Keratinocyte (primary cell): ENCODE measurements at regions not wholly inside any gene's neighbourhood (a gene's known extent, or its start where the extent isn't known, plus 50 kb on each side); places are given as distances from the start of the nearest gene placed in this dataset.

Experiments
- DNase-seq: peaks from one replicate; pipeline ENCODE4 v3.0.0-alpha.2; 2011; ENCODE audit warnings: low read depth, missing footprints, low spot score
- FAIRE-seq: peaks from 2 replicates; lab custom pipeline; 2011; peaks lifted over from hg19 to GRCh38; lab: Jason Lieb, UNC
- H2AFZ ChIP-seq: 2 replicates; pipeline ENCODE4 v1.6.0; 2012; ENCODE audit warnings: low read length, control low read depth, inconsistent platforms; ENCODE audit not compliant: control insufficient read depth
- H3K27ac ChIP-seq: 2 replicates; pipeline ENCODE4 v1.5.1; 2011; ENCODE audit warnings: low read length; ENCODE audit not compliant: control insufficient read depth, insufficient read depth
- H3K27me3 ChIP-seq: 3 replicates; pipeline ENCODE4 v1.6.0; 2011; ENCODE audit warnings: low read length; ENCODE audit not compliant: control insufficient read depth, insufficient read depth; ENCODE audit errors: extremely low read depth
- H3K36me3 ChIP-seq, 2 experiments: 2 replicates in 1 of 2; 3 replicates in 1 of 2; pipeline ENCODE4 v1.5.1; 2011; ENCODE audit warnings: low read length in 2 of 2, mild to moderate bottlenecking in 1 of 2; ENCODE audit not compliant: control insufficient read depth in 2 of 2, insufficient read depth in 2 of 2; ENCODE audit errors: extremely low read depth in 1 of 2
- H3K4me1 ChIP-seq: 3 replicates; pipeline ENCODE4 v1.5.1; 2011; ENCODE audit warnings: low read length; ENCODE audit not compliant: control insufficient read depth, insufficient read depth; ENCODE audit errors: extremely low read depth
- H3K4me2 ChIP-seq: 3 replicates; pipeline ENCODE4 v1.6.0; 2011; ENCODE audit warnings: low read depth, low read length; ENCODE audit not compliant: control insufficient read depth, insufficient read depth; ENCODE audit errors: extremely low read depth
- H3K4me3 ChIP-seq, 3 experiments: fragments of 200-600 bp in 1 of 3; sonication (generic) in 1 of 3; 2 replicates in 2 of 3; 3 replicates in 1 of 3; pipeline ENCODE4 v1.5.1; 2011 to 2016; ENCODE audit warnings: low read length in 3 of 3, mild to moderate bottlenecking in 3 of 3, control low read depth in 2 of 3, inconsistent platforms in 1 of 3, low read depth in 1 of 3, mixed read lengths in 1 of 3, mixed run types in 1 of 3, moderate library complexity in 1 of 3; ENCODE audit not compliant: control insufficient read depth in 2 of 3, insufficient read depth in 2 of 3; ENCODE audit errors: extremely low read depth in 1 of 3
- H3K79me2 ChIP-seq: 2 replicates; pipeline ENCODE4 v1.6.0; 2012; ENCODE audit warnings: low read length; ENCODE audit not compliant: control insufficient read depth, insufficient read depth
- H3K9ac ChIP-seq: 3 replicates; pipeline ENCODE4 v1.6.0; 2011; ENCODE audit warnings: low read length; ENCODE audit not compliant: control insufficient read depth, insufficient read depth; ENCODE audit errors: extremely low read depth
- H3K9me1 ChIP-seq: 3 replicates; pipeline ENCODE4 v1.6.0; 2011; ENCODE audit warnings: low read length; ENCODE audit not compliant: control insufficient read depth, insufficient read depth; ENCODE audit errors: extremely low read depth
- H3K9me3 ChIP-seq: 2 replicates; pipeline ENCODE4 v1.5.1; 2012; ENCODE audit warnings: low read depth, low read length; ENCODE audit not compliant: control insufficient read depth
- H4K20me1 ChIP-seq: 3 replicates; pipeline ENCODE4 v1.6.0; 2011; ENCODE audit warnings: low read length; ENCODE audit not compliant: control insufficient read depth, insufficient read depth; ENCODE audit errors: extremely low read depth
- EZH2 ChIP-seq: IDR thresholded peaks from one replicate; pipeline ENCODE4 v1.6.1; 2012; ENCODE audit warnings: inconsistent platforms, mild to moderate bottlenecking, low read length, moderate library complexity
- dilution Hi-C: fragments of 300-500 bp; cut with MboI; formaldehyde crosslinking; loops from one replicate; pipeline ENCODE4 v1.7.0; 2020; ENCODE audit warnings: low sequenced_read_pairs; ENCODE audit not compliant: extremely low pct_ligation_motif_present
- TF ChIP-seq, protein P1 (sequence below), 3 experiments: IDR thresholded peaks in 1 of 3; conservative IDR thresholded peaks in 1 of 3; optimal IDR thresholded peaks in 1 of 3; 2 replicates in 2 of 3; 3 replicates in 1 of 3; pipeline versions ENCODE3 to v1.5.1; 2011; ENCODE audit warnings: low read length in 3 of 3, mild to moderate bottlenecking in 3 of 3, moderate library complexity in 2 of 3, control low read depth in 1 of 3, inconsistent platforms in 1 of 3; ENCODE audit not compliant: insufficient read depth in 2 of 3; ENCODE audit errors: extremely low read depth in 1 of 3

GRCh38 chr1:226809785-226810571 lies 60.4 kb upstream of the PSEN2 start:
- no peak overlapping the region for H3K4me3 ChIP-seq
- no peaks in the 10 kb centered on the region for H3K36me3 ChIP-seq
- no peak for TF ChIP-seq EZH2
- TF ChIP-seq, protein P1, sequence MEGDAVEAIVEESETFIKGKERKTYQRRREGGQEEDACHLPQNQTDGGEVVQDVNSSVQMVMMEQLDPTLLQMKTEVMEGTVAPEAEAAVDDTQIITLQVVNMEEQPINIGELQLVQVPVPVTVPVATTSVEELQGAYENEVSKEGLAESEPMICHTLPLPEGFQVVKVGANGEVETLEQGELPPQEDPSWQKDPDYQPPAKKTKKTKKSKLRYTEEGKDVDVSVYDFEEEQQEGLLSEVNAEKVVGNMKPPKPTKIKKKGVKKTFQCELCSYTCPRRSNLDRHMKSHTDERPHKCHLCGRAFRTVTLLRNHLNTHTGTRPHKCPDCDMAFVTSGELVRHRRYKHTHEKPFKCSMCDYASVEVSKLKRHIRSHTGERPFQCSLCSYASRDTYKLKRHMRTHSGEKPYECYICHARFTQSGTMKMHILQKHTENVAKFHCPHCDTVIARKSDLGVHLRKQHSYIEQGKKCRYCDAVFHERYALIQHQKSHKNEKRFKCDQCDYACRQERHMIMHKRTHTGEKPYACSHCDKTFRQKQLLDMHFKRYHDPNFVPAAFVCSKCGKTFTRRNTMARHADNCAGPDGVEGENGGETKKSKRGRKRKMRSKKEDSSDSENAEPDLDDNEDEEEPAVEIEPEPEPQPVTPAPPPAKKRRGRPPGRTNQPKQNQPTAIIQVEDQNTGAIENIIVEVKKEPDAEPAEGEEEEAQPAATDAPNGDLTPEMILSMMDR (optimal IDR thresholded peaks at IDR 0.05 in 1 of 3, IDR thresholded peaks at IDR 0.05 in 1 of 3, conservative IDR thresholded peaks at IDR 0.05 in 1 of 3; ENCODE audit: extremely low read depth in 1 of 3, insufficient read depth in 2 of 3, low read length in 3 of 3) = no peak
- H3K9me1 ChIP-seq = no peaks in the 10 kb centered on the region
- no peaks in the 10 kb centered on the region for H3K9me3 ChIP-seq
- H3K4me1 ChIP-seq = peaks cover 10% of the 10 kb centered on the region
- H3K4me2 ChIP-seq = no peak overlapping the region
- no peak overlapping the region for H3K9ac ChIP-seq
- H3K27ac ChIP-seq = no peak overlapping the region
- H4K20me1 ChIP-seq = no peaks in the 10 kb centered on the region
- no peaks in the 10 kb centered on the region for H3K27me3 ChIP-seq
- no peak overlapping the region for H2AFZ ChIP-seq
- FAIRE-seq (no peak), DNase-seq (no peak)
- H3K79me2 ChIP-seq = no peaks in the 10 kb centered on the region
- dilution Hi-C loops = no loop called here

DNA sequence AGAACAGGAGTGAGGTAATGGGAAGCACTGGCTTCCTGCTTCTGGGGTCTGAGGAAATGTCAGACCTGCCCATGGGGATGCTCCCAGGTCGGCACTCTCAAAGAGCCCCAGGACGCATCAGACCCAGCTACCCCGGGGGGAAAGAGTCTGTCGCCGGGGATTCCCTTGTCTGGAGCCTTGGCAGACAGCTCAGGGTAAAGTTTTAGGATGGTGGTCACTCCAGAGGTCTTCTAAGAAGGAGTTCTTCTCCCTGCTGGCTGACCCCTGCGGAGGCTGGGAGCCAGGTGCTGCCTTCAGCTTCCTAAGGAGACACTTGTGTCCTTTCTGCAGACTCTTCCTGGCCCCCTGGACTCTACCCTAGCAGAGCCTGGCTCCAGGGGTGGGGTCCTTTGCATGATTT lies 61.9 kb upstream of the PSEN2 start:
- Histone ChIP-seq H3K4me2 (no peak overlapping the region), H4K20me1 (no peaks in the 10 kb centered on the region), H3K79me2 (no peaks in the 10 kb centered on the region), H3K9me3 (no peaks in the 10 kb centered on the region), H2AFZ (no peak overlapping the region), H3K27ac (no peak overlapping the region), H3K4me1 (no peaks in the 10 kb centered on the region), H3K9me1 (no peaks in the 10 kb centered on the region), H3K27me3 (no peaks in the 10 kb centered on the region), H3K36me3 (no peaks in the 10 kb centered on the region), H3K9ac (no peak overlapping the region), H3K4me3 (no peak overlapping the region)
- dilution Hi-C loops = no loop called here
- TF ChIP-seq EZH2 = no peak
- TF ChIP-seq, protein P1 (optimal IDR thresholded peaks at IDR 0.05 in 1 of 3, IDR thresholded peaks at IDR 0.05 in 1 of 3, conservative IDR thresholded peaks at IDR 0.05 in 1 of 3; ENCODE audit: extremely low read depth in 1 of 3, insufficient read depth in 2 of 3, low read length in 3 of 3) = no peak
- DNase-seq (no peak), FAIRE-seq (no peak)
